Panc1 (cell line): ENCODE measurements at regions not wholly inside any gene's neighbourhood (a gene's known extent, or its start where the extent isn't known, plus 50 kb on each side); places are given as distances from the start of the nearest gene placed in this dataset.

Experiments
- ATAC-seq: fragments of 200-7000 bp; cut with Tn5 transposase; 2 replicates; pipeline ENCODE4 v1.9.1; 2020; ENCODE audit warnings: mild to moderate bottlenecking, moderate library complexity
- BruUV-seq: library from RNA; stranded (reverse); fragments of 400-500 nt; replicated peaks from 2 replicates; lab custom pipeline; 2021; lab: Mats Ljungman, UMichigan
- CTCF ChIA-PET: fragments of 300-600 bp; sonication (Branson Sonifier 250); formaldehyde crosslinking; loops from one replicate; lab custom pipeline; 2022; ENCODE audit warnings: antibody characterized with exemption; lab: Charles Lee
- POLR2A ChIA-PET: fragments of 300-600 bp; sonication (Branson Sonifier 250); formaldehyde crosslinking; loops from one replicate; lab custom pipeline; 2022; ENCODE audit warnings: antibody characterized with exemption; lab: Charles Lee
- DNase-seq: peaks from one replicate; pipeline ENCODE4 v3.0.0-alpha.2; 2010; ENCODE audit warnings: low read depth, low spot score
- H3K27ac ChIP-seq: 2 replicates; pipeline ENCODE4 v1.5.1; 2011; ENCODE audit warnings: mild to moderate bottlenecking, low read length, inconsistent platforms
- H3K27me3 ChIP-seq: fragments of 200-500 bp; sonication (Bioruptor generic); 2 replicates; pipeline ENCODE4 v1.6.0; 2014; ENCODE audit warnings: low read length, inconsistent platforms; ENCODE audit not compliant: control insufficient read depth, insufficient read depth
- H3K36me3 ChIP-seq: fragments of 200-500 bp; sonication (Bioruptor generic); 2 replicates; pipeline ENCODE4 v1.5.1; 2014; ENCODE audit warnings: inconsistent platforms, mild to moderate bottlenecking, low read length, moderate library complexity; ENCODE audit not compliant: control insufficient read depth, insufficient read depth
- H3K4me1 ChIP-seq: 2 replicates; pipeline ENCODE4 v1.5.1; 2011; ENCODE audit warnings: inconsistent platforms, mild to moderate bottlenecking, low read length, moderate library complexity; ENCODE audit not compliant: control insufficient read depth, insufficient read depth
- H3K4me3 ChIP-seq, 2 experiments: 2 replicates each; pipeline ENCODE4 v1.5.1; 2011 to 2012; ENCODE audit warnings: low read depth in 2 of 2, low read length in 2 of 2, mild to moderate bottlenecking in 2 of 2, inconsistent platforms in 1 of 2, moderate library complexity in 1 of 2
- H3K9me3 ChIP-seq: fragments of 200-500 bp; sonication (Bioruptor generic); 2 replicates; pipeline ENCODE4 v1.5.1; 2014; ENCODE audit warnings: low read depth, mild to moderate bottlenecking, inconsistent platforms, low read length, moderate library complexity; ENCODE audit not compliant: control insufficient read depth, insufficient read depth
- POLR2AphosphoS5 ChIP-seq: IDR thresholded peaks from 2 replicates; pipeline ENCODE4 v1.6.1; 2012; ENCODE audit warnings: mild to moderate bottlenecking, low read depth, low read length, moderate library complexity
- SIN3A ChIP-seq: IDR thresholded peaks from 2 replicates; pipeline ENCODE4 v1.6.1; 2012; ENCODE audit warnings: low read depth, mild to moderate bottlenecking, low read length, moderate library complexity, borderline replicate concordance; ENCODE audit not compliant: insufficient read depth
- TCF7L2 ChIP-seq: IDR thresholded peaks from 2 replicates; pipeline ENCODE4 v1.6.1; 2011; ENCODE audit warnings: mild to moderate bottlenecking, low read depth, low read length, inconsistent platforms
- in situ Hi-C: cut with HindIII; loops from 2 replicates; pipeline ENCODE4 v1.10.0; 2016; ENCODE audit warnings: low sequenced_read_pairs, low pct_unique_long_range_greater_than_20kb
- intact Hi-C: fragments of 100-400 bp; cut with micrococcal nuclease; formaldehyde crosslinking; loops from one replicate; pipeline ENCODE4 v1.10.0; 2022; ENCODE audit not compliant: unreplicated experiment
- TF ChIP-seq, protein P1 (sequence below): fragments of 450-650 bp; IDR thresholded peaks from 2 replicates; pipeline ENCODE4 v1.5.1; 2017; ENCODE audit warnings: mild to moderate bottlenecking
- TF ChIP-seq, protein P2 (sequence below), 2 experiments: IDR thresholded peaks; 2 replicates each; pipeline ENCODE4 v1.6.1; 2011 to 2012; ENCODE audit warnings: low read depth in 2 of 2, control low read depth in 1 of 2, low read length in 1 of 2, mild to moderate bottlenecking in 1 of 2, moderate library complexity in 1 of 2; ENCODE audit not compliant: insufficient read depth in 1 of 2

GRCh38 chr5:52457810-52458209 is 329.9 kb upstream of the ITGA1 start:
- TF ChIP-seq SIN3A (no peak), TCF7L2 (no peak), POLR2AphosphoS5 (no peak)
- TF ChIP-seq, protein P1, sequence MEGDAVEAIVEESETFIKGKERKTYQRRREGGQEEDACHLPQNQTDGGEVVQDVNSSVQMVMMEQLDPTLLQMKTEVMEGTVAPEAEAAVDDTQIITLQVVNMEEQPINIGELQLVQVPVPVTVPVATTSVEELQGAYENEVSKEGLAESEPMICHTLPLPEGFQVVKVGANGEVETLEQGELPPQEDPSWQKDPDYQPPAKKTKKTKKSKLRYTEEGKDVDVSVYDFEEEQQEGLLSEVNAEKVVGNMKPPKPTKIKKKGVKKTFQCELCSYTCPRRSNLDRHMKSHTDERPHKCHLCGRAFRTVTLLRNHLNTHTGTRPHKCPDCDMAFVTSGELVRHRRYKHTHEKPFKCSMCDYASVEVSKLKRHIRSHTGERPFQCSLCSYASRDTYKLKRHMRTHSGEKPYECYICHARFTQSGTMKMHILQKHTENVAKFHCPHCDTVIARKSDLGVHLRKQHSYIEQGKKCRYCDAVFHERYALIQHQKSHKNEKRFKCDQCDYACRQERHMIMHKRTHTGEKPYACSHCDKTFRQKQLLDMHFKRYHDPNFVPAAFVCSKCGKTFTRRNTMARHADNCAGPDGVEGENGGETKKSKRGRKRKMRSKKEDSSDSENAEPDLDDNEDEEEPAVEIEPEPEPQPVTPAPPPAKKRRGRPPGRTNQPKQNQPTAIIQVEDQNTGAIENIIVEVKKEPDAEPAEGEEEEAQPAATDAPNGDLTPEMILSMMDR, result no peak
- TF ChIP-seq, protein P2, sequence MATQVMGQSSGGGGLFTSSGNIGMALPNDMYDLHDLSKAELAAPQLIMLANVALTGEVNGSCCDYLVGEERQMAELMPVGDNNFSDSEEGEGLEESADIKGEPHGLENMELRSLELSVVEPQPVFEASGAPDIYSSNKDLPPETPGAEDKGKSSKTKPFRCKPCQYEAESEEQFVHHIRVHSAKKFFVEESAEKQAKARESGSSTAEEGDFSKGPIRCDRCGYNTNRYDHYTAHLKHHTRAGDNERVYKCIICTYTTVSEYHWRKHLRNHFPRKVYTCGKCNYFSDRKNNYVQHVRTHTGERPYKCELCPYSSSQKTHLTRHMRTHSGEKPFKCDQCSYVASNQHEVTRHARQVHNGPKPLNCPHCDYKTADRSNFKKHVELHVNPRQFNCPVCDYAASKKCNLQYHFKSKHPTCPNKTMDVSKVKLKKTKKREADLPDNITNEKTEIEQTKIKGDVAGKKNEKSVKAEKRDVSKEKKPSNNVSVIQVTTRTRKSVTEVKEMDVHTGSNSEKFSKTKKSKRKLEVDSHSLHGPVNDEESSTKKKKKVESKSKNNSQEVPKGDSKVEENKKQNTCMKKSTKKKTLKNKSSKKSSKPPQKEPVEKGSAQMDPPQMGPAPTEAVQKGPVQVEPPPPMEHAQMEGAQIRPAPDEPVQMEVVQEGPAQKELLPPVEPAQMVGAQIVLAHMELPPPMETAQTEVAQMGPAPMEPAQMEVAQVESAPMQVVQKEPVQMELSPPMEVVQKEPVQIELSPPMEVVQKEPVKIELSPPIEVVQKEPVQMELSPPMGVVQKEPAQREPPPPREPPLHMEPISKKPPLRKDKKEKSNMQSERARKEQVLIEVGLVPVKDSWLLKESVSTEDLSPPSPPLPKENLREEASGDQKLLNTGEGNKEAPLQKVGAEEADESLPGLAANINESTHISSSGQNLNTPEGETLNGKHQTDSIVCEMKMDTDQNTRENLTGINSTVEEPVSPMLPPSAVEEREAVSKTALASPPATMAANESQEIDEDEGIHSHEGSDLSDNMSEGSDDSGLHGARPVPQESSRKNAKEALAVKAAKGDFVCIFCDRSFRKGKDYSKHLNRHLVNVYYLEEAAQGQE (IDR thresholded peaks at IDR 0.05; ENCODE audit: insufficient read depth in 1 of 2, low read depth in 2 of 2, low read length in 1 of 2), result no peak
- ChIA-PET CTCF (no interaction called here), POLR2A (interaction anchor here (0.6 kb wide), 1 partner anchor 408 kb away, joined by 5 read pairs; no protein-coding TSS in a partner anchor)
- DNase-seq, result no peak
- Histone ChIP-seq H3K27me3 (no peaks in the 10 kb centered on the region), H3K4me3 (no peak overlapping the region), H3K36me3 (no peaks in the 10 kb centered on the region), H3K9me3 (no peaks in the 10 kb centered on the region; the same call in 1 of the 2 replicates), H3K4me1 (no peaks in the 10 kb centered on the region), H3K27ac (no peak overlapping the region)
- intact Hi-C loops, result no loop called here
- ATAC-seq, result no peak
- BruUV-seq, result no TSS peak
- in situ Hi-C loops, result no loop called here

DNA sequence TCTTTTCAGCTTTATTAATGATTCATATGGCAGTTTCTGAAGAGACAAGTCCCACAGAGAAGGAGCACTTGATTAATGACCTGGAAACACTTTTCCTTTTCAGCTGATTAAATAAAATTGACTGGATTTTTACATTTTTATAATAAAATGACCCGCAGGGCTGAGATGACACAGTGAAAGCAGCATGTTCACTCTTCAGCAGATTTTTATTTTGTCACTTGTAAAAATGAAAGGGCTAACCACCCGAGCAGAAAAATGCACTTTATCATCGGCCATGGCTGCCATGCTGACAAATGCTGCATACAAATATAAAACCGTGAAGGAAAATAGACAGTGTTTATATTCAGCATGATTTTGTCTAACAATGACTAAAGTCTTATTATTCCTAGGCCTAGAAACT is 321.6 kb upstream of the ITGA1 start:
- ChIA-PET CTCF (no interaction called here), POLR2A (no interaction called here)
- no peaks in the 10 kb centered on the region for H3K36me3 ChIP-seq
- DNase-seq (no peak), ATAC-seq (no peak)
- TF ChIP-seq, protein P1, result no peak
- TF ChIP-seq SIN3A (no peak), POLR2AphosphoS5 (no peak), TCF7L2 (no peak)
- TF ChIP-seq, protein P2 (IDR thresholded peaks at IDR 0.05; ENCODE audit: insufficient read depth in 1 of 2, low read depth in 2 of 2, low read length in 1 of 2), result no peak
- in situ Hi-C loops (no loop called here), intact Hi-C loops (no loop called here)
- no peaks in the 10 kb centered on the region for H3K4me1 ChIP-seq
- no peak overlapping the region for H3K4me3 ChIP-seq
- H3K27me3 ChIP-seq, result no peaks in the 10 kb centered on the region
- H3K27ac ChIP-seq, result no peak overlapping the region
- BruUV-seq, result no TSS peak
- H3K9me3 ChIP-seq, result no peaks in the 10 kb centered on the region
